HG03460 (cell line): ENCODE measurements at regions not wholly inside any gene's neighbourhood (a gene's known extent, or its start where the extent isn't known, plus 50 kb on each side); places are given as distances from the start of the nearest gene placed in this dataset.

Experiments used
- ATAC-seq: cut with Tn5 transposase; IDR thresholded peaks from one replicate; pipeline ENCODE4 v1.9.1; 2021; ENCODE audit not compliant: unreplicated experiment

DNA sequence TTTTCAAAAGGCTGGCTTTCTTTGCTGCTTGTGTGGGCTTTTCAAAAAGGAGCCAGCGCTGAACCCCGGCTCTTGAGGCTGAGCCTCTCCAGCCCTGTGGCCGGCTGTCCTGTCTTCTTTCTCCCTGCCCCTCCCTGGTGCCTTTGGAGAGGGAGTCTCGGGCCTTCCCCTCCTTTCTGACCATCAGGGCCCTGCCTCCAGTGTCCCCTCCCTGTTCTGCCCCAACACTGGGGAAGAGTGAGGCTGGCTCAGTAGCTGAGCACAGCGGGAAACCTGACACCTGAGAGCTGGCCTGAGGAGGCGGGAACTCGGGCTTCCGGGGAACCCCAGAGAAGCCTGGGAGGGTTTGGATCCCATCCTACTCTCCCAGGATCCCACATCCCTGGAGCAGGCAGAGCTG, 232.1 kb downstream of the LOXHD1 start:
- no peak for ATAC-seq

DNA sequence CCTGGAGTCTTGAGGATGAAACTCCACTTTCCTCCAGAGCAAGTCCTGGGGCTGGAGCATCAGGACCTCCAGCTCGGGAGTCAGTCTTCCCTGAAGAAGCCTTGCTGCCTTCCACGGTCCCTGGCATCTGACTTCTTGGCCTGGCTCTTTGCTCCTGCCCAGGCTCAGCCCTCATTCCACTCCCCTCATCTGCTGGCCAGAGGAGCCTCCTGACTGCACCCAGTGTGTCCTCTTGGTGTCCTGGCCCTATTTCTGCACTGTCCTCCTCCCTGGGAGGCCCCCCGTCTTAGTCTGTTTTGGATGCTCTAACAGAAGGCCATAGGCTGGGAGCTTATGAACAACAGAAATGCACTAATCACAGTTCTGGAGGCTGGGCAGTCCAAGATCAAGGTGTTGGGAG, 231.5 kb downstream of the LOXHD1 start:
- no peak for ATAC-seq

DNA sequence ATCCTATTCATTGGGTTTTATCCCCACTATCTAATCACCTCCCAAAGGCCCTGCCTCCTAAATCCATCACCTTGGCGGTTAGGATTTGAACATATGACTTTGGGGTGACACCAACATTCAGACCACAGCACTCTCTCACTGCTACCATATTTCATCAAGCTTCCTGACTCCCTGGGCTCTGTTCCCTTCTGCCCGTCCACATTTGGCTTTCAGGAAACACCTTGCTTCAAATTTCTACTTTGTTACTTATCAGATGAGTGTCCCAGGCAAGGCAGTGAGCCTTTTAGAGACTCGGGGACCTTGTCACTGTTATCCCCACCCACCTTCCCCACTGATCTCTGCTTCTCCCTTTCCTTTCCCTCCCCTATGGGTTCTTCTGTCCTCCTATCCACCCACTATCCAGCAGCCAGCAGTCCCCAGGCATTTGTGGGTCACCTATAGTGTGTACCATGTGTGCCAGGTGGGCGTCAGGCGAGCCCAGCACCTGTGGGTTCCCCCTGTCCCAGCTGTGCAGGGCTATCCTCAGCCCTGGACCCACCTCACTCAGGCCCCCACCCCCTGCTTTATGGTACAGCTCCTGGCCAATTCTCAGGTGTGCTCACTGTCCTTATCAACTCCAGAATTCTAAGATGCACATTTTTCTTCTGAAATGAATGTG, 230.9 kb downstream of the LOXHD1 start:
- ATAC-seq: no peak

DNA sequence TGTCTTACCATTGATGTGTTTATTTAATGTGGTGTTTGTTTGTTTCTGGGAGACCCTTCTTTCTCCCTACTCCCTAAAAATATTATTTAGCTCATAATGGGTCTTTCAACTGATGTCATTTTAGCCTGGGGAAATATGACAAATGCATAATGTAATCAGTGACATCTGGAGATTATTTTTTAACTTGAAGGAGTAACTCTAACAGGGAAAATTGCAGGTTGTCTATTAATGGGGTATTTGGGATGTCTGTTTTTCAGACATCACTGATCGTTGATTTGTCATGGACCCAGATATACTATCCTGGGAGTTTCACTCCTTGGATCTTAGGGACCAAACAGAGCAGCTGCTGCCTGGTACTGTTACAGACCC, 230.4 kb downstream of the LOXHD1 start:
- ATAC-seq: no peak
